MG63 (cell line): ENCODE measurements at regions not wholly inside any gene's neighbourhood (a gene's known extent, or its start where the extent isn't known, plus 50 kb on each side); places are given as distances from the start of the nearest gene placed in this dataset.
"Not testable (repeated sequence)": the region's sequence is repeated elsewhere in the genome, so short reads cannot be mapped to it uniquely, and the experiment has no call there.

Experiments
- DNase-seq: peaks from one replicate; pipeline ENCODE4 v3.0.0-alpha.2; 2020
- H3K27me3 ChIP-seq: fragments of 250-450 bp; sonication (Bioruptor Pico); 2 replicates; pipeline ENCODE4 v1.5.1; 2020; ENCODE audit warnings: mild to moderate bottlenecking, moderate library complexity
- H3K36me3 ChIP-seq: fragments of 250-450 bp; sonication (Bioruptor Pico); 2 replicates; pipeline ENCODE4 v1.5.1; 2020; ENCODE audit warnings: mild to moderate bottlenecking, moderate library complexity
- H3K4me3 ChIP-seq: fragments of 250-450 bp; sonication (Bioruptor Pico); 2 replicates; pipeline ENCODE4 v1.5.1; 2020; ENCODE audit warnings: mild to moderate bottlenecking, moderate library complexity
- H3K9me3 ChIP-seq: fragments of 250-450 bp; sonication (Bioruptor Pico); 2 replicates; pipeline ENCODE4 v1.5.1; 2020; ENCODE audit warnings: mild to moderate bottlenecking, moderate library complexity

DNA sequence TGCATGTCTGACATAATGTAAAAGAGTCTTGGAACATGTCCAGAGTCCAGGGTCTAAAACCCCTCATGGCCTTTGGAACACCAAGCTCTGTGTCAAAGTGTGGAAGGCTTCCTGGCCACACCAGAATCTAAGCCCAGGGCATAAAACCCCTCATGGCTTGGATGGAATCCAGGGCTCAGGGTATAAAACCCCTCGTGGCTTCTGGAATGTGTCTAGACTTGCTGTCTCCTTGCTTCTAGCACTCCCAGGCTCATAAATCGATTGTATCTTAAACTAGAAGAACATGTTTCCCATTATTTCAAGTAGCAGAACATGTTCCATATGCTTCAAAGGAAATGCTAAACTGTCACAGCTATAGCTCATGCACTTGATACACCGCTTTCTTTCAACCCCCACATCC, 504.1 kb upstream of the SYNCRIP start:
- H3K9me3 ChIP-seq, H3K36me3 ChIP-seq, H3K27me3 ChIP-seq, DNase-seq, H3K4me3 ChIP-seq: not testable (repeated sequence)

GRCh38 chr6:86142326-86142725, 499.6 kb upstream of the SYNCRIP start:
- H3K4me3 ChIP-seq = no peak overlapping the region
- H3K9me3 ChIP-seq = no peaks in the 10 kb centered on the region
- no peak for DNase-seq
- no peaks in the 10 kb centered on the region for H3K27me3 ChIP-seq
- H3K36me3 ChIP-seq = no peaks in the 10 kb centered on the region

DNA sequence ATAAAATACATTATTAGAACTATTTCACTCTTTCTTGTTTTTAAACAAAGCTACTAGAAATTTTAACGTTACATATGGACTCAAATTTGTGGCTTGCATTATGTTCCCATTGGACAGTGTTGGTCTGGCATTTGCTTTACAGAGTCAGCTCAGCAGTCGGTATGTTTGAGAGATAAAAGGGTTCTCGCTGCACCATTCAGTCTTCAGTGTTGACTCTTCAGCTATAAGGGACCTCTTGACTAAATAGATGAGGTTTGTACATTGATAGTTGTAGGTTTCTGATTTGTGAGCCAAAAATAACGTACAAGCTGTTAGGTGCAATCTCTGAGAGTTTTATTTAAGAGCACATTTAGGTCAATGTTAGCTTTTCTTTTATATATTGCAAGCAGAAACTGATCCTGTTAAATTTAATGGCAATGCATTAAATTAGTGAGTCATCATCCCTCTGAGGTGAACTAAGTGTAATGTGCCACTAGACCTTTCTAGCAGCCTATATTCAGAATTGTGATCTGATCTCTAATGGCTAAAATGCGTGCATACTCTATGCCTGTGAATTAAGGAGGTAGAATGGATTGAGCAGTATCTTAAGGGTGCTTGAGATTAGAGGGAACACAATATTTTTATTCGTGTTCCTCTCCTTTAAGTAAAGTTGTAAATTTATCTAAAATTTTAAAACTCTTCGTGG, 485.6 kb upstream of the SYNCRIP start:
- Histone ChIP-seq H3K27me3 (no peaks in the 10 kb centered on the region; the same call in 1 of the 2 replicates), H3K4me3 (no peak overlapping the region), H3K36me3 (no peaks in the 10 kb centered on the region), H3K9me3 (no peaks in the 10 kb centered on the region)
- no peak for DNase-seq

GRCh38 chr6:86122086-86122485, 479.4 kb upstream of the SYNCRIP start:
- H3K27me3 ChIP-seq = no peaks in the 10 kb centered on the region; the same call in 1 of the 2 replicates
- H3K4me3 ChIP-seq = no peak overlapping the region
- no peaks in the 10 kb centered on the region for H3K36me3 ChIP-seq
- no peaks in the 10 kb centered on the region for H3K9me3 ChIP-seq
- DNase-seq = no peak

DNA sequence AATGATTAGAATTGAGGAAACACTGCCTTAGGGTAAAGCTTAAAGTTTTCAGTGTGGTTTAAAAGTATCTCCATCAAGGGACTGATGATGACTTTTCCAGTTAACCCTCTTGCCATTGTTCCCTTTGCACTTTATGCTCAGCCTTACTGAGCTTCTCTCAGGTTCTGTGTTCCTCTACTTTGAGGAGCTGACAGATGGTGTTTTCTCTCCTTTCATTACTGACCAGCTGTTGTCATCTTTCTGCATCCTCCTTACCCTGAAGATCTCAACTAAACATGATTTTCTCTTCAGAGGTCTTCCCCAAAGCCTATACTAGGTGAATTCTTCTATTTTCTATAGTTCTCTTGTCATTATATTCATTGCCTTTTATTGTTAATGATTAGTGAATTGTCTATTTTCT, 475.6 kb upstream of the SYNCRIP start:
- DNase-seq = no peak
- H3K27me3 ChIP-seq = no peaks in the 10 kb centered on the region
- H3K36me3 ChIP-seq = no peaks in the 10 kb centered on the region
- H3K4me3 ChIP-seq = no peak overlapping the region
- H3K9me3 ChIP-seq = no peaks in the 10 kb centered on the region

- no peak overlapping the region for H3K4me3 ChIP-seq
- H3K36me3 ChIP-seq = no peaks in the 10 kb centered on the region
- no peak for DNase-seq
- H3K9me3 ChIP-seq = no peaks in the 10 kb centered on the region
- H3K27me3 ChIP-seq = no peaks in the 10 kb centered on the region
These were observed 465.3 kb upstream of the SYNCRIP start for GRCh38 chr6:86107985-86108384.

- Histone ChIP-seq H3K36me3 (no peaks in the 10 kb centered on the region), H3K4me3 (no peak overlapping the region), H3K9me3 (no peaks in the 10 kb centered on the region), H3K27me3 (no peaks in the 10 kb centered on the region)
- DNase-seq = no peak
These were observed 445.3 kb upstream of the SYNCRIP start for GRCh38 chr6:86087954-86088353.

DNA sequence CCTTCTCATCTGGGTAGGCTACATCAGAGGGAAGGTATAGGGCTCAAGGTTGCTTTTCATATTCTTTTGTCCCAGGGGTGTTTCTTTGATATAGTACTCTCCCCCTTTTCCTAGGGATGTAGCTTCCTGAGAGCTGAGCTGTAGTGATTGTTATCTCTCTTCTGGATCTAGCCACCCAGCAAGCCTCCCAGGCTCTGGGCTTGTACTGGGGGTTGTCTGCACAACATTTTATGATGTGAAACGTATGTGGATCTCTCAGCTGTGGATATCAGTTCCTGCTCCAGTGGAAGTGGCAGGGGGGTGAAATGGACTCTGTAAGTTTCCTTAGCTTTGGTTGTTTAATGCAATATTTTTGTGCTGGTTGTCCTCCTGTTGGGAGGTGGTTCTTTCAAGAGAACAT, 437.3 kb upstream of the SYNCRIP start:
- Histone ChIP-seq H3K9me3 (no peaks in the 10 kb centered on the region), H3K4me3 (no peak overlapping the region), H3K36me3 (no peaks in the 10 kb centered on the region), H3K27me3 (no peaks in the 10 kb centered on the region; the same call in 1 of the 2 replicates)
- no peak for DNase-seq

DNA sequence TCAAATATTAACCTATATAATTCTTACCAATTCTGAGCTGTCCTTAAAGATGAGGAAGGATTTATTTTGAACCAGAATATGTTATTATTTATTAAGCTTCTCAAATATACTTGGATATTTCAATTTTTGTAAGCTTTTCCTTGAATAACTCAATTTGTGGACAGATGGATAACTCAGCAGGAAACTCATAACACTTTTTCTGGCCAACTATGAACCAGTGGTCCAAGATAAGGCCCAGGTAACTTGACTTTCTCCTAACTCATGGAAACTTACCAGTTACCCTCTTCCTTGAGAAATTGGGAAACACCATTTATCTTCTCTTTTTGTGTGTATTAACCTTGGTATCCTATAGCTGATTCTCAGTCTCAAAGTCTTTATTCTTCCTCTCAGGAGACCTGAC, 427.5 kb upstream of the SYNCRIP start:
- H3K36me3 ChIP-seq = no peaks in the 10 kb centered on the region
- DNase-seq = no peak
- H3K27me3 ChIP-seq = no peaks in the 10 kb centered on the region
- no peaks in the 10 kb centered on the region for H3K9me3 ChIP-seq
- H3K4me3 ChIP-seq = no peak overlapping the region

DNA sequence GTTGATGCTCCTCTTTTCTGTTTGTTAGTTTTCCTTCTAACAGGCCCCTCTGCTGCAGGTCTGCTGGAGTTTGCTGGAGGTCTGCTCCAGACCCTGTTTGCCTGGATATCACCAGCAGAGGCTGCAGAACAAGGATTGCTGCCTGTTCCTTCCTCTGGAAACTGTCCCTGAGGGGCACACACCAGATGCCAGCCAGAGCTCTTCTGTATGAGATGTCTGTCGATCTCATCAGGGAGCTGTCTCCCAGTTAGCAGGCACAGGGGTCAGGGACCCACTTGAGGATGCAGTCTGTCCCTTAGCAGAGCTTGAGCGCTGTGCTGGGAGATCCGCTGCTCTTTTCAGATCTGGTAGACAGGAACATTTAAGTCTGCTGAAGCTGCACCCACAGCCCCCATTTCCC, 422.3 kb upstream of the SYNCRIP start:
- not testable (repeated sequence) for H3K27me3 ChIP-seq, H3K4me3 ChIP-seq, H3K9me3 ChIP-seq, H3K36me3 ChIP-seq, DNase-seq

DNA sequence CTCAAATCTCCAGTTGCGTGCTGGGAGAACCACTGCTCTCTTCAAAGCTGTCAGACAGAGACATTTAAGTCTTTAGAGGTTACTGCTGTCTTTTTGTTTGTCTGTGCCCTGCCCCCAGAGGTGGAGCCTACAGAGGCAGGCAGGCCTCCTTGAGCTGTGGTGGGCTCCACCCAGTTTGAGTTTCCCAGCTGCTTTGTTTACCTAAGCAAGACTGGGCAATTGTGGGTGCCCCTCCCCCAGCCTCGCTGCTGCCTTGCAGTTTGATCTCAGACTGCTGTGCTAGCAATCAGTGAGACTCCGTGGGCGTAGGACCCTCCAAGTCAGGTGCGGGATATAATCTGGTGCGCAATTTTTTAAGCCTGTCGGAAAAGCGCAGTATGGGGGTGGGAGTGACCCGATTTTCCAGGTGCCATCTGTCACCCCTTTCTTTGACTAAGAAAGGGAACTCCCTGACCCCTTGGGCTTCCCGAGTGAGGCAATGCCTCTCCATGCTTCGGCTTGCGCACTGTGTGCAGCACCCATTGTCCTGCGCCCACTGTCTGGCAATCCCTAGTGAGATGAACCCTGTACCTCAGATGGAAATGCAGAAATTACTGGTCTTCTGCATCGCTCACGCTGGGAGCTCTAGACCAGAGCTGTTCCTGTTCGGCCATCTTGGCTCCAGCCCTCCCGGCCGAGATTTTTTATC, 414.8 kb upstream of the SYNCRIP start:
- not testable (repeated sequence) for H3K9me3 ChIP-seq, DNase-seq, H3K4me3 ChIP-seq, H3K27me3 ChIP-seq, H3K36me3 ChIP-seq

- no peak overlapping the region for H3K4me3 ChIP-seq
These were observed 402.4 kb upstream of the SYNCRIP start for GRCh38 chr6:86045038-86045437.

DNA sequence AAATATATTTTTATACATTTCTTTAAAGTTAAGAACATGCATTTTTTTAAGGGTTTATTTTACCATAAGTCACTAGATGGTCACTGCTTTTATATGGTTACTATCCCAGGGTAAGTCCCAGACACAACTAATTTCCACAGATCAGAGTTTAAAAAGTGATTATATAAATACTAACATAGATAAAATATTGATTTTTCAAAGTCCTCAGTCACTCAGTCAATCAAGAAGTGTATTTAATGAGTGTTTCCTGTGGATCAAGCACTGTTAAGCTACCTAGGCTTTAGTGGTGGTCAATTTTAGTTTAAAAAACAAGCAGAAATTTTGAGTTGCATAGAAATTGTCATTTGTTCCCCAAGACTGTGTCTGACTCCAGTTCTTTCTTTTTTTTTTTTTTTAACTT, 399.5 kb upstream of the SYNCRIP start:
- H3K36me3 ChIP-seq = no peaks in the 10 kb centered on the region
- no peak for DNase-seq
- H3K27me3 ChIP-seq = 0 out of 2 replicates have a peak, but pooled peaks cover 3% of the 10 kb centered on the region
- H3K9me3 ChIP-seq = no peaks in the 10 kb centered on the region
- H3K4me3 ChIP-seq = no peak overlapping the region

More at GRCh38 chr6:86045038-86045437, 402.4 kb upstream of the SYNCRIP start:
- Histone ChIP-seq H3K36me3 (no peaks in the 10 kb centered on the region), H3K27me3 (0 out of 2 replicates have a peak, but pooled peaks cover 3% of the 10 kb centered on the region), H3K9me3 (no peaks in the 10 kb centered on the region)
- no peak for DNase-seq

- H3K27me3 ChIP-seq = no peaks in the 10 kb centered on the region
- no peaks in the 10 kb centered on the region for H3K9me3 ChIP-seq
- no peak overlapping the region for H3K4me3 ChIP-seq
- H3K36me3 ChIP-seq = no peaks in the 10 kb centered on the region
- no peak for DNase-seq
These were observed 389.0 kb upstream of the SYNCRIP start for GRCh38 chr6:86031713-86032112.

DNA sequence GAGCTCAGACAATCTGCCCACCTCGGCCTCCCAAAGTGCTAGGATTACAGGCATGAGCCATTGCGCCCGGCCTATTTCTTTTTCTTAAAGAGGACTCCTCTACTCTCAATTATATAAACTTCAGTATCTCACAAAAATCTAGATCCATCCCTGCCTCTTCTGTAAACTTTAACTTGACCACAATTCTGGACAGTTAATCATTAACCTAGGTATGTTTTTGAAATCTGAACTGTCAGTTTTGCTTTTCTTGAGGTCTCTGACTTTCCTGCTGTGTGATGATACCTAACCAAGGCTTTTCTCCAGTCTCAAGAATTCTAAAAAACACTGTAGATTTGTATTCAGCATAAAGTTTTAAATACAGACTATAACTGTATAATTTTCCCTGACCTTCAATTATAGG, 388.2 kb upstream of the SYNCRIP start:
- no peak overlapping the region for H3K4me3 ChIP-seq
- H3K36me3 ChIP-seq = no peaks in the 10 kb centered on the region
- H3K9me3 ChIP-seq = no peaks in the 10 kb centered on the region
- no peak for DNase-seq
- H3K27me3 ChIP-seq = no peaks in the 10 kb centered on the region

GRCh38 chr6:86028776-86029175, 386.1 kb upstream of the SYNCRIP start:
- Histone ChIP-seq H3K27me3 (no peaks in the 10 kb centered on the region), H3K36me3 (no peaks in the 10 kb centered on the region), H3K9me3 (no peaks in the 10 kb centered on the region), H3K4me3 (no peak overlapping the region)
- no peak for DNase-seq

DNA sequence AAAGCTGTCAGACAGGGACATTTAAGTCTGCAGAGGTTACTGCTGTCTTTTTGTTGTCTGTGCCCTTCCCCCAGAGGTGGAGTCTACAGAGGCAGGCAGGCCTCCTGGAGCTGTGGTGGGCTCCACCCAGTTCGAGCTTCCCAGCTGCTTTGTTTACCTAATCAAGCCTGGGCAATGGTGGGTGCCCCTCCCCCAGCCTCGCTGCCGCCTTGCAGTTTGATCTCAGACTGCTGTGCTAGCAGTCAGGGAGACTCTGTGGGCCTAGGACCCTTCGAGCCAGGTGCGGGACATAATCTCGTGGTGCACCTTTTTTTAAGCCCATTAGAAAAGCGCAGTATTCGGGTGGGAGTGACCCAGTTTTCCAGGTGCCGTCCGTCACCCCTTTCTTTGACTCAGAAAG, 384.2 kb upstream of the SYNCRIP start:
- not testable (repeated sequence) for H3K4me3 ChIP-seq, H3K36me3 ChIP-seq, H3K27me3 ChIP-seq, DNase-seq, H3K9me3 ChIP-seq

GRCh38 chr6:86017236-86017635, 374.6 kb upstream of the SYNCRIP start:
- no peaks in the 10 kb centered on the region for H3K27me3 ChIP-seq
- H3K36me3 ChIP-seq = no peaks in the 10 kb centered on the region
- no peak for DNase-seq
- no peak overlapping the region for H3K4me3 ChIP-seq
- H3K9me3 ChIP-seq = no peaks in the 10 kb centered on the region
